Stimulated activated CD8-positive, alpha-beta memory T cell treated with anti-CD3 and anti-CD28 coated beads, Interleukin-7, amount 100 ng/mL, for 48 hours (primary cell): ENCODE measurements at regions not wholly inside any gene's neighbourhood (a gene's known extent, or its start where the extent isn't known, plus 50 kb on each side); places are given as distances from the start of the nearest gene placed in this dataset.
"Not testable (repeated sequence)": the region's sequence is repeated elsewhere in the genome, so short reads cannot be mapped to it uniquely, and the experiment has no call there.

ENCODE experiments used
- DNase-seq, 2 donors: peaks; one replicate each; pipeline ENCODE4 v3.0.0-alpha.2; 2020; ENCODE audit warnings: low read depth in 1 of 2; ENCODE audit errors: extremely low read depth in 1 of 2

- not testable (repeated sequence) for DNase-seq
These were observed 238.3 kb upstream of the ZEB2 start for GRCh38 chr2:144758196-144758595.

- DNase-seq: no peak
These were observed 233.5 kb upstream of the ZEB2 start for GRCh38 chr2:144753416-144753815.

DNA sequence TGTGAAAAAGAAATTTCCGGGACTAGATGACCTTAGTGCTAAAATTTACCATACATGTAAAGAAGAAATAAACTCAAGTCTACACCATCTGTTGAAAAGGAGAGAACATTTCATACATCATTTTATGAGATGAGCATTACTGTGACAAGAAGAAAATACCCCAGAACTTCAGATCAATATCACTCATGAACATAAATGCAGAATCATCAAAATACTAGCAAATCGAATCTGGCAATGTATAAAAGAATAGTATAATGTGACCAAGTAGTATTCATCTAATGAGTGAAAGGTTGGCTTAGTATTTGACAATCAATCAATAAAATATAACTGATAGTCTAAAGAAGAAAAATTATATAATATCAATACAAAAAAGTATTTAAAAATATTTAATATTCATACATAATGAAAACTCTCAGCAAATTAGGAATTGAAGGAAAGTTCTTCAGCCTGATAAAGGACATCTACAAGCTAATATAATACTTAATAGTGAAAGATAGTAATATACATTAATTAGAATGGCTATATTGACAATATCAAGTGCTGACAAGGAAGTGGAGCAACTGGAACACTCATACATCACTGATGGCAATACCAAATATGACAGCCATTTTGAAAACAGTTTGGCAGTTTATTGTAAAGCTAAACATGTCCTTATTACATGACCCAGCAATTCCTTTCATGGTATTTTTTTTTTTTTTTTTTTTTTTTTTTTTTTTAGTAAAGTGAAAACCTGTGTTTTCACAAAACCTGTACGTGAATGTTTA lies 231.4 kb upstream of the ZEB2 start:
- no peak for DNase-seq

DNA sequence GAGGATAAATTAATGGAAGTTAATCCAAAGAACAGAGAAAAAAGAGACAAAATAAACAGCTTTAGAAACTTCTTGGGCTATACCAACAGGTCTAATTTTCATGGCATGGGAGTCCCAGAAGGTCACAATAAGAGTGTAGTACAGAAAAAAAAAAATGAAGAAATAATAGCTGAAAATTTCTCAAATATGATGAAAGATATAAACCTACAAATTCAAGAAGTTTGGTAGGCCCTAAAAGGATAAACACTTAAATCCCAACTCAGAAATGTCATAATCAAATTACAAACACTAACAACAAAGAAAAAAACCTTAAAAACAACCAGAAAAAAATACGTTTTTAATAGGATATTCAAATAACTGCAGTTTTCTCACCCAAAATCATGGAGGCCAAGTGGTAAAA lies 229.3 kb upstream of the ZEB2 start:
- no peak for DNase-seq

DNA sequence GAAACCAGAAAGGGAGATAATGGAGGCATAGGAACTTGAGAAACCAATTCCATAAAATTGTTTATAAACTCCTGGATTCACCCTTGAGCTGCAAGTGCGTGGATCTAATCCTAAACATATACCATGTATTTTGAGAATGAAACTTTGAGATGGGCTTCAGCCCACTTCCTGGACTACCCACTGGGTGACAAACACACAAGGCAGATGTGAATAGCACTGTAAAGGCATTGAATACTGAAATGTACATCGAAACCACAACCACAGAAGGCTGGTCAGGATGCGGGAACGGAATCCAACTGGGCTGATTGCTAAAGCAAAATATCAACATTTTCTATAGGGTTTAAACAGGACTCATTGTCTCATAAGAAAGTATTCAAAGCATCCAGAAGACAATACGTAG lies 228.5 kb upstream of the ZEB2 start:
- no peak for DNase-seq

- no peak for DNase-seq
These were observed 227.7 kb upstream of the ZEB2 start for GRCh38 chr2:144747571-144747970.

GRCh38 chr2:144745424-144745823 lies 225.5 kb upstream of the ZEB2 start:
- DNase-seq: no peak

DNA sequence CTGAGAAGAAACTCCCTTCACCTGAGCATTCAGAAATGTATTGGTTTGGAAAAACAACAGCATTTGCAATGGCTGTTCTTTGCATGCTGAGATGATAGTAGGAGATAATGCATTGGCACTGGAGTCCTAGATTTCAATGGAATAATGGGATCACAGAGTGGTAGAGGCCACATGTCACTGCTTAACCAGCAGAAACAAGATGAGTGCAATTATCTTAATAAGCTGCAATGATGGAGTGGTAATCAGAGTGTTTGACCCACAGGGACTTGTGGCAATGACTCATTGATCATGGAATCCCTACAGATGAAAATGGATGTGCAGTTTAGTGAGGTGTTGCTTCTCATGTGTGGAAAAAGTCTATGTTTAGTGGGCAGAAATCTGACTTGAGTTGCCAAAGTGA lies 218.8 kb upstream of the ZEB2 start:
- DNase-seq: no peak

GRCh38 chr2:144730711-144731110 lies 210.8 kb upstream of the ZEB2 start:
- no peak for DNase-seq

DNA sequence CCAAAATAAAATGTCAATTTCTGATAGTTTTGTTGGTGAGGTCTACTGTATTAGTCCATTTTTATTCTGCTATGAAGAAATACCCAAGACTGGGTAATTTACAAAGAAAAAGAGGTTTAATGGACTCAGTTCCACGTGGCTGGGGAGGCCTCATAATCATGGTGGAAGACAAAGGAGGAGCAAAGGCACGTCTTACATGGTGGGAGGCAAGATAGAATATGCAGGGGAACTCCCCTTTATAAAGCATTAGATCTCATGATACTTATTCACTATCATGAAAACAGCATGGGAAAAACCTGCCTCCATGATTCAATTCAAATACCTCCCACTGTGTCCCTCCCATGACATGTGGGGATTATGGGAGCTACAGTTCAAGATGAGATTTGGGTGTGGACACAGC lies 204.5 kb upstream of the ZEB2 start:
- not testable (repeated sequence) for DNase-seq

DNA sequence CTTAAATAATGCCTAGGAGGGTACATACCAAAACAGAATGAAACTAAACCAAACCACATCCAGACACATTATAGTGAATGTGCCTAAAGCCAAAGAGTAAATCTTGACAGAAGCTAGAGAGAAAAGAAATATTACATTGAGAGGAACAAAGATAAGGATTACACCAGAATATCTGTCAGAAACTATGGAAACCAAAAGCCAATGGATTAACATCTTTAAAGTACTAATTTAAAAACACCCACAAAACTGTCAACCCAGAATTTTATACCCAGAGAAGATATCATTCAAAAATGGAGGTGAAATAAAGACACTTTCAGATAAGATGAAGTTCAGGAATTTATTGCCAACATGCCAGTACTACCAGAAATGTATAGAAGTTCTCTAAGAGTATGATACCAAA lies 198.5 kb upstream of the ZEB2 start:
- DNase-seq: no peak

DNA sequence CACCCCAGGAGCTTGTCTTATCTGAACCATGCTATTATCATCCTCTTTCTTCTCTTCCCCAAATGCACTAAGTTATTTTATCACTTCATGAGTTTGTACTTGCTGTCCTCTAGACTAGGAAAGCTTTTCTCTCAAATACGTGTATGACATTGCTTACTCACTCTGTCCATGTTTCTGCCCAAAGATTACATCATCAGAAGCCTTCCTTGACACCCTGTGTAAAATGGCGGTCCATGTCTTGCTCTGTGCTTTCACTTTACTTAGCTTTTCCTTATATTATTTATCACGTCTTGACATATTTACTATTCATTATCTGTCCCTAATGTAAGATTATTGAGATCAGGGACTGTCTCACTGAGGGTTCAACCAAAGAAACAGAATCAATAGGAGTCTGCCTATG lies 196.1 kb upstream of the ZEB2 start:
- DNase-seq: no peak

DNA sequence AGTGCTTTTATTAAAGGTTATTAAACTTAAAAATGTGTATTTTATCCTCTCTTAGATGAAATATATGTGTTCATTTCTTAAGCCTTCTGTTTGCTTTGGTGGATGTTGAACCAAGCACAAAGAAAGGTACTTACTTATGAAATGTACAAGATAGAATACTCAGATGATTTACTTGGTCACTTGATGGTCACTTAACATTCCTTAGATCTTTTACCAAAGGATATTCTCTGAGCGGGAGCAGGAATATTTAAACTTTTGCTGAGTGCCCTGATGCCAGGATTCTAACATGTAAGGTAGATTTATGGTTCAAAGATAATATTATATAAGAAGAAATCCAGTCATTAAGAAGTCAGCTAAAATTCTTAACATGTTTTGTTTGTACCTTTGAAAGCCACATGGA lies 193.5 kb upstream of the ZEB2 start:
- no peak for DNase-seq

DNA sequence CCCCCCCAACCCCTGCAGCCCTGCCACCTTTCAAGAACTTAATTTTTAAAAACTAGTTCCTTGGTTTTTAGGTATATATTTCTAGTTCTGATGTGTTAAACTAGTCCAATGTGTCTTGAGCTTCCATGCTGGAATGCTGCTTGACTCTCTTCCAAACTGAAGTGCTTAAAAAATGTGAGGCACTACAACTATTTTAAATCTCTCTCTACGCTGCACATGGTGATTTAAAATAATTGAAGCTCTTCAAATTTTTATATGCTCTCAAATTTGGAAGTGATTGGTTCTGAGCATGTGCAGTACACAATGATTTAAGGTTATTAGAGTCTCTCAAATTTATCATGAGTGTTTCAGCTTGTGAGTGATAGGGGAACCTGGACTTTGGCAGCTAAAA lies 192.6 kb upstream of the ZEB2 start:
- DNase-seq: no peak

- no peak for DNase-seq
These were observed 192.0 kb upstream of the ZEB2 start for GRCh38 chr2:144711630-144712549.

DNA sequence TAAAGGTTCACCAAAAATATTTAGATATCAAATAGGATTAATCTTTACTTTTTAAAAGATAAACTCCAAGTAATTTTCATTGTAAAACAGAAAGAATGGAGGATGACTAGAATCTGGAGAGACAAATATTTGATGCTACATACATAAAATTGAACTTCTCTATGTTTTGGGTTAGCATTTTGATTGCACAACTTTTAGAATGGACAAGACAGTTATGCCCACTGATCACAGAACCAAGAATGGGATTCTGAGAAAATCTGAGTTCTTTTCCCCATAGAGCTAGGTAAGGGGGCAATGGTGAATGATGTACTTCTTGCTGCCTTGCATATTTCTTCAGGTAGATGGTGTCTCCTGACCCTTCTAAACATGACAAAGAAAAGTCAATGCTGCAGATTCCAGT lies 191.2 kb upstream of the ZEB2 start:
- no peak for DNase-seq

DNA sequence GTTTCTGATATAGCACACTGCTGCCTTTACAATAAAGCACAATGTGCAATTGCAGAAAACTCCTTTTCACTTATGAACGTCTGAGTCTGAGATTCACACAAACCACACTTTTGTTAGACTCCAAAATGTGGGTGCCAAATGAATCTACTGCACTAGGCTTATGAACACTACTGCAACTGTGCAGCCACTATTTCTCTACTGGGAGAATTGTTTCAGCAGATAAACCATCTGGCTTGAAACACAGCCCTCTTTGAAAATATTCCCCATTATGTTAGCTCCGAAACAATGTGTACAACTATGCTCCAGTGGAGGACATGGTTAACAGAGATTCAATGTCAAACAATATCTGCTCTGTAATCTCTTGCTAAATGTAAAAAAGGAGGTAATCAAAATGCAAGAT lies 188.7 kb upstream of the ZEB2 start:
- DNase-seq: no peak

GRCh38 chr2:144707736-144708326 lies 187.9 kb upstream of the ZEB2 start:
- DNase-seq: no peak

DNA sequence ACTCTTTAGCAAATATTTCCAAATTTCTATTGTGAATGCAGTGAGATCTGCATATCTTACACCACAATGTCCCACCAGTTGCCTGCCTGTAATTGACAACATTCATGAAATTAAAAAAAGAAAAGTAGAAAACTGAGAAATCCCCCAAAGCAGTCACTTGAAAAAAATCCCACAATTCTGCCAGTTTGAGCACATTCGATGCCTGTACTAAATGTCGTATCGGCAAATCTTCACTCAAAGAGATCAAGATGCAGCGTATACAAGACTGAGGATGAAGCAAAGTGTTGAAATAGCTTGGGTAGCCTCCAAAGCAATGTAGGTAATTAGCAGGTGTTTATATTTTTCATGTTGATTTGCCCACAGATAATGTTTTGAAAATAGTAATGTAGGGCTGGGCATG lies 186.7 kb upstream of the ZEB2 start:
- DNase-seq: no peak

GRCh38 chr2:144705328-144706245 lies 185.7 kb upstream of the ZEB2 start:
- DNase-seq: no peak

DNA sequence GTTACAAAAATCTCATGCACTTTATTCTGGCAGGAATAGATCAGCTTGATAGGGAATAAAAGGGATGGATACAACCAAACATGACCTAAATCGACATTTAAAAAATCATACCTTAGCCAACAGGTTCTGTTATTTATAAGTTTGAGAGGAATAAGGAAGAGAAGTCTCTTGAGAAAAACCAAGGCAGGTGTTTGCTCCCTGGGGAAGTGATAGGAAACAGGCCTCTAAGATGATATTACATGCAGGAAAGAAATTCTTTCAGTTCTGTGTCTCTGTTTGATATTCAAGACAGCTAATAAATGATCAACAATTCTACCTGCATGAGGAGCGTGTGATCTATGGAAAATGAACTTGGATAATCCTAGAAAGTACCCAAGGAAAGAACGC lies 184.8 kb upstream of the ZEB2 start:
- no peak for DNase-seq
